DMS114 treated with DMSO at 0.1 percent for 48 hours (cell line): ENCODE measurements at regions not wholly inside any gene's neighbourhood (a gene's known extent, or its start where the extent isn't known, plus 50 kb on each side); places are given as distances from the start of the nearest gene placed in this dataset.

Experiments
- DNase-seq: peaks from one replicate; lab custom pipeline; 2025; ENCODE audit not compliant: unreplicated experiment; lab: John Stamatoyannopoulos, UW

DNA sequence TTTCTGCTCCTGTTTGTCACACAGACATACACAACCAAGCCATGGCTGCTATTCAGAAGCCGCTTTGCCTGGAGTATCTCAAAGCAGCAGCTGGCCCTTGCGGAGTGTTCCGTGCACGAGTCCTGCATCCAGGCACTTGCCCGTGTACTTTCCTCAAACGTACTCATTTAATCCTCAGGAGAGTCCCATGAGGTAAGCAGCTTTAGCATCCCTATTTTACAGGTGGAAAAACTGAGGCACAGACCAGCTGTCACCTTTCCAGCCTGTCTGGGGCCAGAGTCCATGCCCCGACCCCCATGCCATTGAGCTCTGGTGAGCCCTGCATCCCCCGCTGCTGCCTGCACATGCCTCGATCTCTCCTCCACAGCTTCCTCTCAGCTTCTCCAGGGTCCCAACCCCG, 130.0 kb downstream of the ERMARD start:
- no peak for DNase-seq

DNA sequence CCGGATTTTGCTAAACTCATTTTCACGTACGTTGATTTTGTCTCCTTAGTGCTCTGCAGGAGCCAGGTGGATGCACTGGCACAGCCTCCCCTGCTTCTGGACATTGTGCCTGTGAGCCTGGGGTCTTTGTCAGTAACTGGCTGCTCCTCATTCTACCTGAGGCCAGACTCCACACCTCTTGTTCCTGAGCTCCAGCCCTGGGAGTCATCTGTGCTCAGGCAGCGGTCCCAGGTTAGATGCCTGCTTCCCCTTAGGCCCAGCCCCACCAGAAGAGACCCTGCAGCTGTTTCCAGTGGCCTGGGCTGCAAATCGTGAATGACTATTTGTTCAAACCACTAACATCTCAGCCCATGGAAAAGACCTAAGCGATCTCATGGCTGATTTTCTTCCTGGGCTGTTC, 129.1 kb downstream of the ERMARD start:
- no peak for DNase-seq

GRCh38 chr6:169869301-169869700, 117.9 kb downstream of the ERMARD start:
- no peak for DNase-seq

DNA sequence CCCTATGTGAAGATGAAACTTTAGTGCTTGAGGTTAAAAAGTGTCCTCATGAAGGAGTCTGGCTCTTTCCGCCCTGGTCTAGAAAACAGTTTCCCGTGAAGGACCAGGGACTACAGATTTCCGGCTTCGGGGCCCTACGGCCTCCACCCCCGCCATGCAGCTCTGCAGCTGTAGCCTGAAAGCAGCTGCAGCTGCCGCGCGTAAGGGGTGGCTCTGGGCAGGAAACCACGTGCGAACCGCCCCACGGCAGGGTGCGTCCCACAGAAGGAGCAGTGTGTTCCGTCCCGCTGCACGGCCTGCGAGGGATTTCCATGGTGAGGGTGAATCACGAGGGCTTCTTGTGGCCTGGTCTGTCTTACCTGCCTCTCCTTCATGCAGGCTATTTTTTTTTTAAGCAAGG, 117.0 kb downstream of the ERMARD start:
- DNase-seq: no peak

DNA sequence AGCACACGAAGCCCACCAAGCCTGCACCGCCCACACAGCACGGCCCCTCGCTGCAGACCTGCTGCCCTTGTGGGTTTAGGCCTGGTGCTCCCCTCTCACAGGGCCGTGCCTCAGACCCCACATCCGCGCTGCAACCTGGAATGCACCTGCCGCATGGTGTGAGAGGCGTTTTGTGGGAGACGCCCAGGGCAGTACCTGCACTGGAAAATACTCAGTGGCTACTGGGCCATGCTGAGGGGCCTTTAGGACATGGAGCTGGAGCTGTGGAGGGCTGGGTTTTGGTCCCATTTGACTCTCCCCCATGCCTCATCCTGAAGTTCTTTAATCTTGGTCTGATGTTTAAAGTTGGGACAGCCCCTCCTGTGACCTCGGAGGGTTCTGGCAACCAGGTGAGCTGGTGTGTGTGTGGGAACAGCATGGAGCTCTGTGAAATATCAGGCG, 116.3 kb downstream of the ERMARD start:
- DNase-seq: no peak

GRCh38 chr6:169866668-169867521, 115.5 kb downstream of the ERMARD start:
- no peak for DNase-seq

DNA sequence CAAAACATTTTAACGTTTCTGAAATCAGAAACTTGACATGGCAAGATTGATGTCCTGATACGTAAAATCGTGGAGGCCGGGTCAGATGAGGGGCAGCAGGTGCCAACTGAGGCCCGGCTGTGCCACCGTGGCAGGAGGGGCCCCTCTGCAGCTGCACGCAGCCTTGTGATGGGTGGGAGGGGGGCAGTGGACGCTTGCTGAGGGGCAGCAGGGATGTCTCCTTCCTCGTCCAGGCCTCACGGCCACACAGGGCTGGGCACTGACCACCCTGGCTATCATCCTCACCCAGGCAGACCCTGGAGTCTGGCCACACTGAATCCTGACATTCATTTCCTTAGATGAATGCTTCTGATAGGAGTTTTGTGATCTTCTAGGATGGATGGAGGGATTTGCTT, 114.7 kb downstream of the ERMARD start:
- DNase-seq: no peak

- DNase-seq: no peak
Measured at GRCh38 chr6:169865346-169866139, 114.1 kb downstream of the ERMARD start.

- DNase-seq: no peak
Measured at GRCh38 chr6:169864148-169865020, 113.0 kb downstream of the ERMARD start.

- DNase-seq: no peak
Measured at GRCh38 chr6:169863710-169864109, 112.3 kb downstream of the ERMARD start.

GRCh38 chr6:169862892-169863525, 111.6 kb downstream of the ERMARD start:
- DNase-seq: no peak

DNA sequence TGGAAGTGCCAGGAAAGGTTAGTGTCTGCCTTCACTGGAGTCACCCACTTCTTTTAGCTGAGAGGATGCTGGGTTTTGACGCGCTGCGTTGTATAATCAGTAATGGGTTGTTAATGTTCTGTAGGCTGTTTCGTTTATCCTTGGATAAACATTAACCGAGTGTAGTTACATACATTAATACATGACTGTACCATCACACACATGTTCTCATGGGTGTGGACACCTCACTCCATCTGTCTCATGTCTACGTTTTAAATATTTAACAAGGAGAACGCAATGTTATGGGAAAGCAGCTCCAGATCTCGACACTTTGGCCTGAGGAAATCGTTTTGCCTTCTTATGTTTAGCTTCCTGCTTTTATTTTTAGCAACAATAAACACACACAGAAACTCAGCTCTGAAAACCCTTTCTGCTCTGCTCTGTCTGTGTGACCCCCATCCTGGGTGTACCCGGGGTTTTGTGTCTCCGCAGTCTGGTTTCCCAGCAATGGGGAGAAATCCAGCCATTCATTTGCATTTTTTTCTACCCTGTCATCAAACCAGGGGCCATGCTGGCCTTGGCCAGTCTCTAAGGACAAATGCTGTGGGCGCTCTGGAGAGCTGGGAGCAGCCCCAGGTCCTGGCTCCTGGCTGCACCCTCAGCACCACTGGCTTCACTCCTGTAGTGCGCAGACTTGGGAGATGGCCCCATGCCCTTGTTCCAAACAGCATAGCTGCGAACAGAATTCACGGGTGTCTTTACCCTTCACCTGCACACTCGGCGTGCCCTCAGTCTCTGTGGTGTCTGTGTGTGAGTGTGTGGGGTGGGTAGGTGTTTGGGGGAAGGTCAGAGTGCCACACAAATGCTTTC, 110.8 kb downstream of the ERMARD start:
- DNase-seq: no peak

- DNase-seq: no peak
Measured at GRCh38 chr6:169861431-169862042, 110.1 kb downstream of the ERMARD start.

- DNase-seq: no peak
Measured at GRCh38 chr6:169859978-169860703, 108.7 kb downstream of the ERMARD start.

GRCh38 chr6:169859401-169859977, 108.1 kb downstream of the ERMARD start:
- DNase-seq: no peak

DNA sequence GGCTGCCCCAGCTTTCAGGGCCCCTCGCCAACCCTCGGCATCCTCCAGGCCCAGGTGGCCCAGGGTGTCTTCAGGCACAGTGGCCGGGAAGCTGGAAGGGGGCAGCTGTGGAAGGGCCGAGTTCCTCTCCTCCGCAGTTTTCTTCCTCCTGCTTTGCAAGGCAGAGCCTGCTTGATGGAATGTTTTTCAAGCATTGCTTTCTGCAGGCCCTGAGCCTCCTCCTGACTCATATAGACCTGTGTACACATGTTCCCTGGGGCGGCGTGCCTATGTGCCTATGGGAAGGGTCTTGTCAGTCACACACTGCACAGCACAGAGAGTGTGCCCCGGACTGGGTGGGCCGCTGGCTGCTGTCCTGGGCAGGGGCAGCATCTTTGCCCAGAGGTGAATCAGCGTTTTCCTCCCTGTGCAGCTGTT, 107.5 kb downstream of the ERMARD start:
- no peak for DNase-seq

- DNase-seq: no peak
Measured at GRCh38 chr6:169858293-169858934, 107.0 kb downstream of the ERMARD start.
